Right renal cortex interstitium (tissue), 3 donors: ENCODE measurements at regions not wholly inside any gene's neighbourhood (a gene's known extent, or its start where the extent isn't known, plus 50 kb on each side); places are given as distances from the start of the nearest gene placed in this dataset.

ENCODE experiments used
- DNase-seq, 3 donors: peaks; one replicate each; pipeline ENCODE4 v3.0.0-alpha.2; 2013; ENCODE audit warnings: low read depth in 3 of 3, low spot score in 2 of 3

GRCh38 chr12:84691266-84691665 is 221.3 kb downstream of the SLC6A15 start:
- DNase-seq, result no peak

GRCh38 chr12:84689638-84690037 is 223.0 kb downstream of the SLC6A15 start:
- no peak for DNase-seq

- no peak for DNase-seq
Observed at GRCh38 chr12:84685379-84685778, 227.2 kb downstream of the SLC6A15 start.

GRCh38 chr12:84676787-84677186 is 235.8 kb downstream of the SLC6A15 start:
- DNase-seq, result no peak

- DNase-seq, result no peak
Observed at GRCh38 chr12:84661786-84662185, 250.8 kb downstream of the SLC6A15 start.

- no peak for DNase-seq
Observed at GRCh38 chr12:84660139-84660538, 252.5 kb downstream of the SLC6A15 start.

GRCh38 chr12:84658877-84659276 is 253.7 kb downstream of the SLC6A15 start:
- no peak for DNase-seq

- no peak for DNase-seq
Observed at GRCh38 chr12:84656705-84657104, 255.9 kb downstream of the SLC6A15 start.

- DNase-seq, result no peak
Observed at GRCh38 chr12:84653482-84653881, 259.1 kb downstream of the SLC6A15 start.

GRCh38 chr12:84648425-84648824 is 264.2 kb downstream of the SLC6A15 start:
- no peak for DNase-seq

GRCh38 chr12:84644908-84645307 is 267.7 kb downstream of the SLC6A15 start:
- no peak for DNase-seq

- no peak for DNase-seq
Observed at GRCh38 chr12:84643993-84644392, 268.6 kb downstream of the SLC6A15 start.

- DNase-seq, result no peak
Observed at GRCh38 chr12:84641940-84642545, 270.6 kb downstream of the SLC6A15 start.

- DNase-seq, result no peak
Observed at GRCh38 chr12:84638811-84639368, 273.7 kb downstream of the SLC6A15 start.

- no peak for DNase-seq
Observed at GRCh38 chr12:84637926-84638325, 274.7 kb downstream of the SLC6A15 start.

GRCh38 chr12:84636801-84637290 is 275.8 kb downstream of the SLC6A15 start:
- no peak for DNase-seq

- DNase-seq, result no peak
Observed at GRCh38 chr12:84634526-84634925, 278.1 kb downstream of the SLC6A15 start.

GRCh38 chr12:84632556-84632955 is 280.0 kb downstream of the SLC6A15 start:
- no peak for DNase-seq

GRCh38 chr12:84631020-84631419 is 281.6 kb downstream of the SLC6A15 start:
- DNase-seq, result no peak

- no peak for DNase-seq
Observed at GRCh38 chr12:84627593-84627992, 285.0 kb downstream of the SLC6A15 start.

- no peak for DNase-seq
Observed at GRCh38 chr12:84624601-84625000, 288.0 kb downstream of the SLC6A15 start.

- DNase-seq, result no peak
Observed at GRCh38 chr12:84619053-84619571, 293.5 kb downstream of the SLC6A15 start.
